DOHH2 (cell line): ENCODE measurements at regions not wholly inside any gene's neighbourhood (a gene's known extent, or its start where the extent isn't known, plus 50 kb on each side); places are given as distances from the start of the nearest gene placed in this dataset.

Experiments
- CTCF ChIP-seq: fragments of 200-600 bp; sonication (generic); IDR thresholded peaks from one replicate; pipeline ENCODE4 v1.5.1; 2014; ENCODE audit warnings: antibody characterized with exemption, mild to moderate bottlenecking, low read depth, low read length; ENCODE audit not compliant: poor library complexity, severe bottlenecking
- EZH2phosphoT487 ChIP-seq: fragments of 200-600 bp; sonication (generic); IDR thresholded peaks from 2 replicates; pipeline ENCODE4 v1.6.1; 2017; ENCODE audit warnings: borderline replicate concordance, mild to moderate bottlenecking, antibody characterized with exemption, low read length, moderate library complexity, mixed read lengths

- TF ChIP-seq CTCF, result no peak
- TF ChIP-seq EZH2phosphoT487, result no peak
Measured at GRCh38 chr5:167721926-167722440, 569.5 kb upstream of the WWC1 start.
